Ascending aorta (tissue), 2 donors: ENCODE measurements at regions not wholly inside any gene's neighbourhood (a gene's known extent, or its start where the extent isn't known, plus 50 kb on each side); places are given as distances from the start of the nearest gene placed in this dataset.

ENCODE experiments used
- DNase-seq, 2 donors: peaks; one replicate each; pipeline ENCODE4 v3.0.0-alpha.2; 2019; ENCODE audit warnings: low spot score in 2 of 2
- H3K27ac ChIP-seq, 2 donors: fragments of 200-600 bp; sonication (generic); one replicate each; pipeline ENCODE4 v1.5.1; 2016 to 2017; ENCODE audit warnings: mild to moderate bottlenecking in 1 of 2
- H3K27me3 ChIP-seq: fragments of 200-600 bp; sonication (generic); one replicate; pipeline ENCODE4 v1.5.1; 2017
- H3K36me3 ChIP-seq, 2 donors: fragments of 200-600 bp; sonication (generic); one replicate each; pipeline ENCODE4 v1.5.1; 2016
- H3K4me1 ChIP-seq, 2 donors: fragments of 200-600 bp; sonication (generic); one replicate each; pipeline ENCODE4 v1.5.1; 2016 to 2017; ENCODE audit warnings: mild to moderate bottlenecking in 1 of 2
- H3K4me3 ChIP-seq, 2 donors: fragments of 200-600 bp; sonication (generic); one replicate each; pipeline ENCODE4 v1.5.1; 2016 to 2017; ENCODE audit warnings: mild to moderate bottlenecking in 1 of 2
- H3K9me3 ChIP-seq, 2 donors: fragments of 200-600 bp; sonication (generic); one replicate each; pipeline ENCODE4 v1.5.1; 2016
- intact Hi-C: fragments of 100-400 bp; cut with DNase I; formaldehyde crosslinking; loops from one replicate; pipeline ENCODE4 v1.15.1; 2023
- TF ChIP-seq, protein P1 (sequence below), 3 experiments: fragments of 200-600 bp in 2 of 3; fragments of 450-650 bp in 1 of 3; sonication (generic) in 2 of 3; IDR thresholded peaks; one replicate each; pipeline ENCODE4 v1.5.1; 2016 to 2019; ENCODE audit warnings: antibody characterized with exemption in 3 of 3, mild to moderate bottlenecking in 1 of 3, moderate library complexity in 1 of 3

DNA sequence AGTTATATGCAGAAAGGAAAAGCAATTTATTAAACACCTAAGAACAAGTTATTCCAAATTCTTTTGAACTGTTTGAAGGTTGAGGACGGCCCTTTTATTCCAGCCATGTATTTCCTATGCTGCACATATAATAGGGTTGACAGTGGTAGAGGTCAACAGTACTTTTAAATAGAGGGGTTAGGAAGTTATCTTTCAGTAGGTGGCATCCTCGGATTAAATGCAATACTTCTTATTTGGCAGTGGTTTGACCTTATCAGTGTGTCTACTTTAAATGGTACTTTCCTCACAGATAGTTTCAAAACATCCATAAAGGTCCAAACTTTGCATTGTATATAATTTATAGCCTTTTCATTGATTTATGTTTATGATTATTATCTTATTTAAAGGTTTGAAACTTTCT is 558.7 kb downstream of the TUSC7 start:
- H3K9me3 ChIP-seq: no peaks in the 10 kb centered on the region
- TF ChIP-seq, protein P1, sequence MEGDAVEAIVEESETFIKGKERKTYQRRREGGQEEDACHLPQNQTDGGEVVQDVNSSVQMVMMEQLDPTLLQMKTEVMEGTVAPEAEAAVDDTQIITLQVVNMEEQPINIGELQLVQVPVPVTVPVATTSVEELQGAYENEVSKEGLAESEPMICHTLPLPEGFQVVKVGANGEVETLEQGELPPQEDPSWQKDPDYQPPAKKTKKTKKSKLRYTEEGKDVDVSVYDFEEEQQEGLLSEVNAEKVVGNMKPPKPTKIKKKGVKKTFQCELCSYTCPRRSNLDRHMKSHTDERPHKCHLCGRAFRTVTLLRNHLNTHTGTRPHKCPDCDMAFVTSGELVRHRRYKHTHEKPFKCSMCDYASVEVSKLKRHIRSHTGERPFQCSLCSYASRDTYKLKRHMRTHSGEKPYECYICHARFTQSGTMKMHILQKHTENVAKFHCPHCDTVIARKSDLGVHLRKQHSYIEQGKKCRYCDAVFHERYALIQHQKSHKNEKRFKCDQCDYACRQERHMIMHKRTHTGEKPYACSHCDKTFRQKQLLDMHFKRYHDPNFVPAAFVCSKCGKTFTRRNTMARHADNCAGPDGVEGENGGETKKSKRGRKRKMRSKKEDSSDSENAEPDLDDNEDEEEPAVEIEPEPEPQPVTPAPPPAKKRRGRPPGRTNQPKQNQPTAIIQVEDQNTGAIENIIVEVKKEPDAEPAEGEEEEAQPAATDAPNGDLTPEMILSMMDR (IDR thresholded peaks at IDR 0.05): no peak
- no peaks in the 10 kb centered on the region for H3K27me3 ChIP-seq
- H3K36me3 ChIP-seq: no peaks in the 10 kb centered on the region
- no peak for DNase-seq
- H3K4me1 ChIP-seq: no peaks in the 10 kb centered on the region
- H3K27ac ChIP-seq: no peak overlapping the region
- intact Hi-C loops: no loop called here
- H3K4me3 ChIP-seq: no peak overlapping the region

DNA sequence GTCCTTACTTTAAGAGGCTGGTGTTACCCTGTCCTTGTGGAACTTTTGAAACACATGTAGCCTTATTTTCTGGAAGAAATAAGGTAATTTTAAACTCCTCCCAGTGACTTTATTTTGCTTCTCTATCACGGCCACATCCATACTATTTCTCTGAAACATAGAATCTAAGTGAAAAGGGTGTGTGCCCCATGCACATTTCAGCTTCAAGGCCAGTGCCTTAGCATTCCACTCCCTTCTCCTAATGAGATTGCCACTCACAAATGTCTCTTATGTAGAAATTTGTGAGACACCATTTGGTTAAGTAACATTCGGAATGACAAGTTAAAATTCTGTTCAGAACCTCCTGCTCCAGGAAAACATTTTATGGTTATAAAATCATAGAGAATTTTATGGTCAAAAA is 562.7 kb downstream of the TUSC7 start:
- intact Hi-C loops: no loop called here
- H3K27me3 ChIP-seq: no peaks in the 10 kb centered on the region

DNA sequence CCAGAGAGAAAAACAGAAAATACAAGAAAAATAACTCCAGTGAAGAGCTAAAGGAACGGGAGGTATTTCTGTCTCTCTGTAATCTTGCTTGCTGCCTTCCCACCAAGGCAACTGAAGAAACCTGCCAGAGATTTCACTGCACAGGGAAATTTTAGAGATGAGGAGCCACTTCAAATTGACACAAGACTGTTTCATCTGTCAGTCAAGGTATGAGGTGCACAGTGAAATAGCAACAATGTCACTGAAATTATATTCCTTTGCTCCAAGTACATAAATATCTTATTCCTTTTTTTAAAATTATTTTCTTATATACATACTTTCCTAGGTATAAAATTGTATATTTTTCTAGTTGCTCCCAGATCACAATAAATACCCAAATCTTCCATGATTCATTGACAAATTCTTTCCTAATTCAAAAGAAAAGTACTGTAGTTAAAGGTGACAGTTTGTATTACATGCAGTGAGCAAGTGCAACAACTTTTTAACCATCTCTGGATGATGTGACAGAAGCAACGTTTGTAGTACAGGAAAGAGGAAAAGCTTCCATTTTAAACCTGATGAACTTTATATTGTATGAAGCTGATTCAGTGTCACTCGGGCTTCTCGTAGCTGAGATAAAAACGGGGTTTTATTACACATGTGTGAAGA is 563.4 kb downstream of the TUSC7 start:
- H3K4me3 ChIP-seq: no peak overlapping the region
- H3K4me1 ChIP-seq: no peaks in the 10 kb centered on the region
- TF ChIP-seq, protein P1 (IDR thresholded peaks at IDR 0.05): no peak
- DNase-seq: no peak
- H3K27me3 ChIP-seq: no peaks in the 10 kb centered on the region
- intact Hi-C loops: no loop called here
- H3K36me3 ChIP-seq: no peaks in the 10 kb centered on the region
- no peak overlapping the region for H3K27ac ChIP-seq
- H3K9me3 ChIP-seq: no peaks in the 10 kb centered on the region

More for the DNA sequence above, 562.7 kb downstream of the TUSC7 start:
- Histone ChIP-seq H3K36me3 (no peaks in the 10 kb centered on the region), H3K9me3 (no peaks in the 10 kb centered on the region), H3K4me1 (no peaks in the 10 kb centered on the region), H3K27ac (no peak overlapping the region), H3K4me3 (no peak overlapping the region)
- DNase-seq: no peak
- TF ChIP-seq, protein P1 (IDR thresholded peaks at IDR 0.05): no peak

DNA sequence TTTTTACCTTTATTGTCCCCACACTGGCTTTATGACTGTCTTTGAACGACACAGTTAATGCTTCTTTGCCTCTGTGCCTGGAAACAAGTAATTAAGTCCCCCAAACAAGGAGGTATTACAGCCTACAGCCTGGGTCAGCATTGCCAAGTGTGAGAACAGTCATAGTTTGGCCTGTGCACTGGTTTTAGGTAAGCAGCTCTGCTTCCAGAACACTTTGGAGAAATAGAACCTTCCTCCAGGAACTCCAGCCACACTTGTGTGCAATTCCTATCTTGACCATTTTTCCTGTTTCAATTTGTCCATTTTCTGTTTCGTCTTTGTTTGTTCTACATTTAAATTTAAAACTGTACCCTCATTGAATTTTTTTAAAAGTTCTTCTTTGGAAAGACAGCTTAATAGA is 568.2 kb downstream of the TUSC7 start:
- Histone ChIP-seq H3K36me3 (no peaks in the 10 kb centered on the region), H3K4me1 (no peaks in the 10 kb centered on the region), H3K4me3 (no peak overlapping the region), H3K27me3 (no peaks in the 10 kb centered on the region), H3K9me3 (no peaks in the 10 kb centered on the region), H3K27ac (no peak overlapping the region)
- TF ChIP-seq, protein P1 (IDR thresholded peaks at IDR 0.05): no peak
- DNase-seq: no peak
- intact Hi-C loops: no loop called here

DNA sequence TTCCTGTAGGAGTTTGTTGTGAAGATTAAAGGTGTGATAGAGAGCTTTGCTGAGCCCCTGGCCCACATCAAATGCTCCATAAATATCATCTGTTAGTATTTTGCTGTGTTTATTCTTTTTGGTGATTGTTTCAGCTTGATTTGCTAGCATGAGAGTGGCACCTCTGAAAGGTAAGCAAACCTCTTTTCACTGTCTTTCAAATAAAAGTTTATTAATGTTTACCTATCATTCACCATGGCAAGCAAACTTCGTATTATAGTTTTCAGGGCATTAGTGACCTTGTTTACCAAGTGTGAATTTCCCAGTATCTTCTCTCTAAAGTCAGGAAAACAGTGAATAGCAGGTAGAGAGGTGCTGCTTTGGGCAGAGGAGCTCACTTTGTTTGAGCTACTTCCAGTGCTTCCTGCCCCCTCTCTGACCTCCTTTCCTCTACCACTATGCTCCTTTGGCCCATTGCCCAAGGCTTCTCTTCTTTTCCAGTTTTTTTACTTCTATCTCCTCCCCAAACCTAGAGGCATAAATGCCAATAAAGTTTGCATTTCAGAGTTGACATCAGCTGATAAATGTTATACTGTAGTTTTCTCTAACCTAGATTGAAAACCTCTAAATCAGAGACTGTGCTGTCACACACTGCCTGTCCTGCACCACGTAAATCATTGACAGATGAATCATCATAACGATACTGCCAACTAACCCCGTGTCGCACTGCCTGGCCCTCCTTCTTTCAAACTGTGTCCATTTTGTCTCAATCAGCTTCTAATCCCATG is 569.0 kb downstream of the TUSC7 start:
- Histone ChIP-seq H3K27me3 (no peaks in the 10 kb centered on the region), H3K27ac (no peak overlapping the region), H3K9me3 (no peaks in the 10 kb centered on the region), H3K4me3 (no peak overlapping the region), H3K36me3 (no peaks in the 10 kb centered on the region), H3K4me1 (no peaks in the 10 kb centered on the region)
- TF ChIP-seq, protein P1 (IDR thresholded peaks at IDR 0.05): no peak
- DNase-seq: no peak
- intact Hi-C loops: no loop called here
